ENCODE measurements at regions not wholly inside any gene's neighbourhood (a gene's known extent, or its start where the extent isn't known, plus 50 kb on each side); places are given as distances from the start of the nearest gene placed in this dataset.
"Not testable (repeated sequence)": the region's sequence is repeated elsewhere in the genome, so short reads cannot be mapped to it uniquely, and the experiment has no call there.

DNA sequence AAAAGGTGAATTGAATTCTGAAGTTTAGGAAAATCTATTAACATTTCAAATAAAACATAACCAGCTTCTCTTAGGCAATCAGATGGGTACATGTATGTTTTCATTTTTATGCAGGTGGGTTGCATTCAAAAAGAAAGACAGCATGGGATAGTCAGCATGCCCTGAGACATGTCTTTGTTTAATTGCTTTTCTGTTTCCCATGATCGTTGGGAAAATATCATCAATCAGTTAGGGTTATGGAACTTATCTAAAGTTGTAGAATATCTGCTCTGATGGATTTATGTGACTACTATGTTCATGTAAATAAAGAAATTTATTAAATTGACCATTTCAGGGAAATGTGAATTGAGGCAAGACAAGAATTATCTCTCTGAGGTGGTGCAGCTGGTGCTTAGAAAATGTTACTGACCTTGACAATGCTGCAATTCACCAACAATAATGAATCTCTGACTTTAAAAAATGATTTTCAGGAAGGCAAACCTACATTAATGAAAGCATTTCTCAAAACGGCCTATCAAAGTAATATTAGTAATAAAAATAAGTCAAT, 112.7 kb downstream of the RFPL4B start:
- no peak for DNase-seq (ENCODE audit: low spot score)

DNA sequence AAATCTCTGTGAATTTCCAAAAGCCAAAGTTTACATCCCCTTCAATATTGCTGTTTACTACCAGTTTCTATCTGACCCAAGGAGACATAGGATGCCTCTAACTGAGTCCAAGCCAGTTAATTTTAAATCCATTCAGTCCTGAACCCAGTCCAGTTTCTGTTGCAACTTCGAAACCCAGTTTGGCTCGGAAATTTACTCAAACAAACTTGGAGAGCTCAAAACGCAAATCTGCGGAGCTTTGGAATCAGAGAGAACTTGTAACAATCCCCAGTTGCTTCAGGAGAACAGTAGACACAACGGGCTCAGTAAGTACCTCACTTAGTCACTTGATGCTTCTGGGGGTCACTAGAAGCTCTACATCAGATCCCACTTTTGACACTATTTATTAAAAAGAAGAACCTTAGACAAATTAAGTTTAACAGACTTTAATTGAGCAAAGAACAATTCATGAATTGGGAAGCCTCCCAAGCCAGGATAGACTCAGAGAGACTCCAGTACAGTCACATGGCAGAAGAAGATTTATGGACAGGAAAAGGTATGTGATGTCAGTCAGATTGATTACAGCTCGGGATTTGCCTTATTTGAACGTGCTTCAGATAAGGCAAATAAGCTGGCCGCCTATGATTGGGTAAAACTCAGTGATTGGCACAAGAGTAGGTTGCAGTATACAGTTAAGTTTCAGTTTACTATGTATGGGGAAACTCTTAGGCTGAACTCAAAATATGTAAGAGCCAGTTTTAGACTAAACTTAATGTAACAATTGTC, 118.0 kb downstream of the RFPL4B start:
- DNase-seq (ENCODE audit: low spot score): no peak

DNA sequence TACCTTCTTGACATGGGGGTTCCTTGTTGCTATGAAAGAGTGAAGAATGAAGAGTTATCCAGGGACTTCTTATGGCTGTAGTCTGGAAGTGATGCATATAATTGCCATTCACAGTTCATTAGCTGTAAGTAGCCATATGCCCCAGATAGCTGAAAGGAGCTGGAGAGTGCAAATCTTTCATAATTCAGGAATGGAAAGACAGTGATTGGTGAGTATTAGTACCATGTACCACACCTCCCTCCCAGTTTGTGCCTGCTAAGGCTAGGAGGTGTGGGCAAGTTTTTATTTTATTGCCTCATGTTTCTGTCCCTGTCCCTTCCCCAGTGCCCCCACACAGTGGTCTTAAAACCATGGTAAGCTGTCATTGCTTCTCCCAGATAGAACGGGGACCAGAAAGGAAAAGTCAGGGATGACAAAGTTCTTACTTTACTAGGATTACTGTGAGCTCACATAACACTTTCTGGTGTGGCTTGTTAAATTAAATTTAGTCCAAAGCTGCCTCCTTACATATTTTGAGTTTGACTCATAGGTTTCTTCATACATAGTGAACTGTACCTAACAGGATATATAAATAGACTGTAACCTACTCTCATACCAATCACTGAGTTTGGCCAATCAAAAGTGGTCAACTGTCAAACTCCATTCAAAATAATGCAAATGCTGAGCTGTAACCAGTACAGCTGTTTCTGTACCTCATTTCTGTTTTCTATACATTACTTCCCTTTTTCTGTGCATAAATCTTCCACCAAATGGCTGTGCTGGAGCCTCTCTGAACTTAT, 119.4 kb downstream of the RFPL4B start:
- no peak for DNase-seq (ENCODE audit: low spot score)

DNA sequence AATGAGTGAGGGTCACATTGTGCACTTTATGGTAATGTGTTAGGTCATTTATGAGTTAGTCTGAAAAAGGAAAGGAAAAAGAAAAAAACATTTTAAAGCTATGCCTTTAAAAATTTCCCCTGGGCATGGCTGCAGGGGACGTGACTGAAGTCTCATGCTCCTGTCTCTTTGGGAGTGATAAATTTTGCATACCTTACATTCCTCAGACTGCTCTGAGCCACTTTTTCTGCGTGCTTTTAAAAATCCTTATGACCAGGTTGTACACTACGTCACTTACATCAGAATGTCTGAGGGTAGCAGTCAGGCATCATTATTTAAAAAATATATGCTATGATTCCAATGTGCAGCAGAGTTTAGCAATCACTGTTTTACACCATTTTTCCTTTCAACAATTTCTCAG, 121.2 kb downstream of the RFPL4B start:
- no peak for DNase-seq (ENCODE audit: low spot score)

DNA sequence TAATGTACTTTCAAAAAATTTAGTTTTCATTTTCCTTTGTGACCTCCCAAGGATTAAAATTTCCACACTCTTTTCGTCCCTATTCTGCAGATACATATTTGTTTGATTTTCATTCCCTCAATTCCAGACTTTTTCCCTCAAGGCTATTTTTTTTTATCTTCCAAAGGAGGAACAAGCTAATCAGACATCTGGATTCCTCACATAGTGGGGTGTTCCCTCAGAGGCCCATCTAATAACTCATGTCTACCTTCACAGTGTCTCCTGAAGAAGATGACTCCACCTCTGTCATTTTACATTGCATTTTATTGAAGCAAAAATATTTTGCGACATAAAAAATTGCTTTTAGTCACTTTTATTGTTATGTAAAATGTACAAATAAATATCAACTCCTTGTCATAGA, 122.2 kb downstream of the RFPL4B start:
- DNase-seq (ENCODE audit: low spot score): no peak

DNA sequence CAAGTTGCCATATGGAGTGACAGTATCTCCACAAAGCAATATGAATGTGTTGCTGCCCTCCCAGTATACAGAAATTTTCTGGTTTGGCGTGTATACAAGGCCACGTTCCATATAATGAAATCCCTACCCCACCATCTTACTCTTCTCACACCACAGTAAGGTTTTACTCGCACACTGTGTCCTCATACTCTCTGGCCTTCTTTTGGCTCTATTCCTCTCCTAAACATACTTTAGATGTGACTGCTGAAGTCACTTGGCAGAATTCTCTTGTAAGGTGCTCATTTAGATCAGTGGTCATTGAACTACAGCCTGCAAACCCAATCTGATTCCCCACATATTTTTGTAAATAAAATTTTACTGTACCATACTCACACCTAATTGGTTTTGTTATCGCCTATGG, 123.2 kb downstream of the RFPL4B start:
- no peak for DNase-seq (ENCODE audit: low spot score)

DNA sequence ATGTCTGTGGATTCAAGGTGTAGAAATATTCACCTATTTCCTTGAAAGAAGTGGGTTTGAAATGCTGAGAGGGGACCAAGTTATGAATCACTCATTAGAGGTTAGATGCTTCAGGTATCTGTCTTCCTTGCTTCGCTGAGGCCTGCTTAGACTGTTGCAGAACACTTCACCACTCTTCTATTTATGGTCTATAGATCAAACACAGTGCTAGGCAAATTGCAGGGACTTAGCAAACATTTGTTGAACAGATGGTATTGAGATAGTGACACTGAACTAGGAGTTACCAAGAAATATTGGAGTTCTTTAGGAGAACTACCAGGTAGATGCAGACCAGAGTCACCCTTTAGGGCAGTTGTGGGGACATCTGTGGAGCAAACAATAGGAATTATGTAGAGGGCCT, 123.8 kb downstream of the RFPL4B start:
- no peak for DNase-seq (ENCODE audit: low spot score)

DNA sequence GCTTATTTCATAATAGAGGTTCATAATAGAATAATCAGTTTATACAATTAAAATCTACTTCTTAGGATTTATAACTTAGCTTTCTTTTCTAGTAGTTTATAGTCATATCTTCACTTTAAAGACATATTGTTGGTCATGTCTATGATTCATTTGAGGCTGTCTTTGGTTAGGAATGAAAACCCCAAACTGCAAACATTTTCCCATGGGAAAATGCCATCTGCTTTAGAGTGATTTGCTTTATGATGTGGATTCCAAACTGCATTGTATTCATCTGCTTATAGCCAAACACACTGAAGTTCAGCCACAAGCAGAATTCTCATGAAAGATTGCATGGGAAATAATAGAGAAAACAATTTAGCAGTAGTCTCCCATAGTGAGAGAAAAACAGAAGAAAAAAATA, 128.0 kb downstream of the RFPL4B start:
- DNase-seq (ENCODE audit: low spot score): no peak

DNA sequence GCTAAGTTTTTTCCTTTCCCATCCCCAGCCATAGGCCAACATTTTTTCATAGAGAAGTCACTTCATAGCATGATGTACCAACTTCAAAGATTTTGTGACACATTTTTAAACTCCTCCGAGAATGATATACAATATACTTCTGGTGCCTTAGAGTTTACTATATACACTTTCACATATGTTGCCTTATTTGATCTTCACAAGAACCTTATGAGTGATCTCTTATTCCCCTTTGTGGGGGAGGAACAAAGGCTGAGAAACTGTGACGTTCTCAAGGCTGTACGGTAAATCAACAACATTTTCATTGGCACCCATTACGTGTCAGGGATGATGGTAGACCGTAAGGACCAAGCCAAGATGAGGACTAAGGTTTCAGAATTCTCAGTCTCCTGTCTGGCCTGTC, 130.0 kb downstream of the RFPL4B start:
- no peak for DNase-seq (ENCODE audit: low spot score)

DNA sequence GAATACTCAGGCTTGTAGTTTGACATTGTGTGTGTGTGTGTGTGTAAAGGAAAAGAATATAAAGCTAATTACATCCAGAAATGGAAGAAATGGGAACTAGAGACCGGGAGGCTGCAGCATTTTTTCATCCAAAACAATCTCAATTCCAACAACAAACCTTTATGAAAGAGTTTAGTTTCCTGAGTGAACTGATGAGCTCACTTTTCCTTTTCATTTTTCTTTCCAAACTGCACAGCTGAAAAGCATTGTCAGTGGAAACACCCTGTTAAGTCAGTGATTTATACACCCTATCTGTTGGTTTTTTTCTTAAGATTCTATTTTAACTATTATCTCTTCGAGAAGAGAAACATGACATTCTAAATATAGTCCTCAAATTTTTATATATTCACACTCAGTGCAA, 130.9 kb downstream of the RFPL4B start:
- no peak for DNase-seq (ENCODE audit: low spot score)

DNA sequence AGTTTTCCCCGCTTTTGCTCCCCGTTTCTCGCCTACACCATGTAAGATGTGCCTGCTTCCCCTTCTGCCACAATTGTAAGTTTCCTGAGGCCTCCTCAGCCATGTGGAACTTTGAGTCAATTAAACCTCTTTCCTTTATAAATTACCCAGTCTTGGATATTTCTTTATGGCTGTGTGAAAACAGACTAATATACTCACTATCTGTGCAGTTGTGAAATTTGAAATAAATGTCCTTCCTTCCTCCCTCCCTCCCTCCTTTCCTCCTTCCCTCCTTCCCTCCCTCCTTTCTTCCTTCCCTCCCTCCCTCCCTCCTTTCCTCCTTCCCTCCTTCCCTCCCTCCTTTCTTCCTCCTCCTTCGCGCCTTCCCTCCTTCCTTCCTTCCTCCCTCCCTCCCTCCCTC, 132.8 kb downstream of the RFPL4B start:
- not testable (repeated sequence) for DNase-seq (ENCODE audit: low spot score)

DNA sequence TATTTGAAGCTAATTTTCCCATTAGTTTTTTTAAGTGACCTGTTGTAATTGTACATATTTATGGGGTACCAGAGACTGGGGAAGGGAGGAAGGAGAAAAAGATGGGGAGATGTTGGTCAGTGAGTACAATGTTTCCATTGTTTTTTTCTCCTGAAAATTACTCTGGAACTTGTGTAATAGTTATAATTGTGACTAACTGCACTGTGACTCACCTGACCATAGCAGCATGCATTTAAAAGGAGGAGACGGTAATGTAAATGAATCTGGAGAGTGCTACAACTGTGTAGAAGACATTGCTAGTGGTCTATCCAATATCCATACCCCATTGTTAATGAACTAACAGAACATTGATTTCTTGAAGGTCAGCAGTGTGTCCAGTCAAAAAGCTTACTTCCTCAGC, 133.4 kb downstream of the RFPL4B start:
- no peak for DNase-seq (ENCODE audit: low spot score)

DNA sequence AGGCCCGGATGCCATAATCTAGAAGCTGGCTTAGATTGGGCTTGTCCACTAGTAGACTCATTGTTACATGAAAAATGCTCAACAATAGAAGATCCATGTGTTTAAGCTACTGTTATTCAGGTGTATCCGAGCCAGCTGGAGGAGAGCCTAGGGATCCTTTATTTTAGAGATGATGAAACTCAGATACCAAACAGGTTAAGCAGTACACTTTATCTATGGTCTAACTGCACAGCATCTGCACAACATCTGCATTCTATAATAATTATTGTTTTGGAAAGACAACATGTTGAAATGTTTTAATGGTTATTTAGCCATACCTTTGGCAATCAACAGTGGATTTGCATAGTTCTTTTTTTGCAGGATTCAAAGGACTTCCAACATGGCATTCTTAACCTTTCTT, 134.1 kb downstream of the RFPL4B start:
- no peak for DNase-seq (ENCODE audit: low spot score)

DNA sequence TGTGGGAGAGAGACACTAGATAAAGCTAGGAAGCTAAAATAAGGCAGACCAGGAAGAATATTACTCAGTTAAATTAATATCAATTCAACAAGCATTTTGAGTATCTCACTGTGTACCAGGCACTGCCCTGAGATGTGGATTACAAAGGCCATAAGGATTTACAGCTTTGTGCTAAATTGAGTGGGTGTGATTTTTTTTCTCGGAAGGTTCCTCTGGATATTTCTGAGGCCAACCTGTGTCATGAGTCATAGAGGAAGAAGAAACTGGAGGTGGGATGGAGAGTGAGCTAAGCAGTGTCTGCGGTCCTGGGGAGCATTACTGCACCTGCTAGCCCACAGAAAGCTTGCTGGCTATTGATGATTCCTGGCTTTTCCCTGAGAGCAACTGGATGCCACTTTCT, 135.2 kb downstream of the RFPL4B start:
- no peak for DNase-seq (ENCODE audit: low spot score)

DNA sequence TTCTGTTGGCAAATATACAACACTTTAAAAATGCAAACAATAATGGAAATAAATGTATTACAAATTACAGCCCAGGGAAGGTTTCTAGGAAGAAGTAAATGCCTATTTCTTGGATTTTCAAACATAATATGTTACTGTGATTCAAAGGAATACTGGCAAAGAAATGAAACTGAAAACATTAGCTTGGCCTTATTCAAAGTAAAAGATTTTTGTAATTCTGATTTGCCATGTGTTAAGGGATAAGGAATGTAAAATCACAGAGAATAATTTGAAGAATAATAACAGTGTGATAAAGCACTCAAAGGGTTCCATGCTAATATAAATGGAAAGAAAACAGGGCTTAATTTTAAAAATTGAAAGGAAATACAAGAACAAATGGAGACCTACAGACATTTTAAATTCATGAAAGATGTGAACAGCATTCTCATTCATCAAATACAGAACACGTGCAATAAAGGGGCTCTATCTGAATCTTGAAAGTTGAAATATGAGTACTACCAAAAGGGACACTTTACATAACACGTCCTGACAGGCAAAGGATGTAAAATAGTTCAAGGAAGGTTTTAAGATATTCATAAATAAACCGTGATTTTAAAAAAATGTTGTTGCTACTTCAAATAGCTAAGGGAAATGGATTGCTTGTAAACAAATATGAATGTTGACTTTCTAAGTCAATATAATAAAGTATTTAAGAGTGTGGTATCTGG, 138.1 kb downstream of the RFPL4B start:
- no peak for DNase-seq (ENCODE audit: low spot score)

DNA sequence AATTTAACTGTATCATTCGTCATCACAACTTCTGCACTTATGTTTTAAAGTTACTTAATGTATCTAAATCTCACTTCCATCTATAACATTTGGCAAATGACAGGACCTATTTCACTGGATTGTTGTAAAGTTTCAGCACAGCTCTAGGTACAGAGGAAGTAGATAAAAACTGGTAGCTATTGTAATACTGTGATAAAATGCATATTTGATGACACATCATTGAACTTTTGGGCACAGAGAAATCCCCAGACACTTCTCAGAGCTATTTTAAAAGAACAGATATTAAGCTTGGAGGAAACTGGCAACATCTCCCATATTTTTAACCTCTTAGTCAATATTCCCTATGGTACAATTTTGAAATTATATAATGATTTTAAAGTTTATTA, 138.7 kb downstream of the RFPL4B start:
- no peak for DNase-seq (ENCODE audit: low spot score)

DNA sequence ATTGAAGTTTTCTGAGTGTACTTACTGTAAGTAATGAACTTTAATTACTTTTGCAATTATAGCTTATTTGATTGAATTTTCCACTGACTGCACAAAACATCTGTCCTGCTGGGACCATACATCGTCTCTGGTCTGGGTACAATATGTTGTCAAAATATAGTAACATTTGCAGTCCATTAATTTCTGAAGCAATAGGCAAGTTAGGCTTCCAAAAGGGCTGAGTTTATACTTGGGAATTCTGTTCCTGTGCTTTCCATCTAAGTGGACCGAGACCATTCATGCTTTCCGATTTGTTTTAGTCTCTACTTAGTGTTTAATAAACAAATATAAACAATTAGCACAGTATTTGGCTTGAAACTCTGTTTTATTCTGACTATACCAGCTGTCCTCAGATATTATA, 139.3 kb downstream of the RFPL4B start:
- no peak for DNase-seq (ENCODE audit: low spot score)

DNA sequence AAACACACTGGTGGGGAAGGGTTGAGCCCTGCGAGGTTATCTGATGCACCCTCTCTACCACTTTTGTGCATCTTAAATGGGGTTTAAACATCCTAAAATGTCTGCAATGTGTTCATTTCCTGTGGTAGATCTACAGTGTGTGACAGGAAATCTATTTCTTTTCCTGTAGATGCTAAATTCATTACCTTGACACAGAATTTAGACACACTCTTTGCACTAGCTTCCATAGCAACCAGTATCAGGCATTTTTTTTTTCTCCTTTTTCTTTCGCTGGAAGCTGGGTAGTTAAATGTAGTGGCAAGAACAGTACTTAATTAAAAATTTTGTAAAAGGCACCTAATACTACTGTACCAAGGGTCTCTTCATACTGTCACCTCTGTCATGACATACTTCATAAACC, 141.1 kb downstream of the RFPL4B start:
- no peak for DNase-seq (ENCODE audit: low spot score)

DNA sequence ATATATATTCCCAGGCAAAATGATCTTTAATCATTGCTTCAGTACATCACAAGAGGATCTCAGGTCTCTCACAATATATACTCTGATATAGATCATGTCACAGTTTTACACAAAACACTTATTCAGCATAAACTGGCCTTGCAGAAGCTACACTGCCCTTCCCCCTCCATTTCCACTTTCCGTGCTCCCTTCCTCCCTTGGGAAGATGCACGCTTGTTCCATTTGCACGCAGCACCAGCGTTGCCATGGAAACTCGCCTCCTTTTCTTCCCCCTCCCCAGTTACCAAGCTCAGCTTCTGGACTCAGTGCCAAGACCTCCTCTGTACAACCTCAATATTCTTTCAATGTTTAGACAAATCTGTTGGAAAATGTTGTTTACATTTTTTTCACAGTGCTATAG, 154.6 kb downstream of the RFPL4B start:
- no peak for DNase-seq (ENCODE audit: low spot score)

DNA sequence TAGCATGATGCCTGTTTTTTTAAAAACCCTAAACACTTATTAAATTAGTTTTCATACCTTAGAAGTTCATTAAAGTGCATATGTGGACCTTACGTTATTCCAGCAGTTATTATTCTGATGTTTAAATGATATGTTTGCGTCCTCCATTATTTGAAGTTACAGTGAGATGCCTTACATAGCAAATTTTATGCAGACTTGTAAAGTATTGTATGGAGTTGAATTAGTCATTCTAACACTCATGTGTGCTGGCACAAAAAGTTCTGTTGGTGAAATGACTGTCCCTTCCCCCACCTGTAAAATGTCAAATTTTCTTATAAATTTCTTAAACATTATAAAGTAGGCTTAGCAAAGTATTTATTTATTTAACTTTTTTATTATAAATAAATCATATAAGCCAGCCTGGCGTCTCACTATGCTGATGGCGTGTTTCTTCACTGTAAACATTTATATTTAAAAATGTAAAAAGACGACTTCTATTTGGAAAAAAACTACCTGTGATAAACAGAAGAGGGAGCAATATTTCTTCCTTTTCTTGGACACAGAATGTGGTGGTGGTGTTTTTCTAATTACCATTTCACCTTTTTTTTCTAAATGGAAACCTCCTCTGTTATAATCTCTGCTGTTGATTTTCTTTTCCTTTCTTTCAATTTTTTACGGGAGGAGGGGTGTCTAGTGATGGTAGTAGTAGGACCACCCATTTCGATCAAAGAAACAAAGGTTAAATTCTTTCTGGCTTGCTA, 155.4 kb downstream of the RFPL4B start:
- DNase-seq (ENCODE audit: low spot score): no peak

DNA sequence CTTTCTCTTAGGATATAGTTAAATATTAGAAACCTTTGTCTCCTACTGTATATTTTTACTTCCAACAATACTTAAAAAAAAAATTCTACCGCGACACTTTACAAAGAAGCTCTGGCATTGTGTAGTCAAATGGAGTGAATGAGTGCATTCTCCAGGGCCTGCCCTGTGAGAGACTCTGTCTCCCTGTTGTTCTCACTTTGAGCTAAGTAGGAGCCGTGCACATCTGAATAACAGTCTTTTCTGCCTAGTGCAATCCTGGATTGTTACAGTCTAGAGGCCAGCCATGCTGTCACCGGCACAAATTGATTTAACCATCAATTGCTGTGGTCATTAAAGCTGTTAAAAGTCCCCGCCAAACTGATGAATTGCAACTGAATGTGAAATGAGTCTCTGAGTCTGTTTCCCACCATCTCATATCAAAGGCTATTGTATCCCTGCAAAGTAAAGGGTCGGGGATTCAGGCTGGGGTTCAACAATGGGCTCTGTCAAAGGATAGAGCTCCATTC, 156.0 kb downstream of the RFPL4B start:
- no peak for DNase-seq (ENCODE audit: low spot score)

DNA sequence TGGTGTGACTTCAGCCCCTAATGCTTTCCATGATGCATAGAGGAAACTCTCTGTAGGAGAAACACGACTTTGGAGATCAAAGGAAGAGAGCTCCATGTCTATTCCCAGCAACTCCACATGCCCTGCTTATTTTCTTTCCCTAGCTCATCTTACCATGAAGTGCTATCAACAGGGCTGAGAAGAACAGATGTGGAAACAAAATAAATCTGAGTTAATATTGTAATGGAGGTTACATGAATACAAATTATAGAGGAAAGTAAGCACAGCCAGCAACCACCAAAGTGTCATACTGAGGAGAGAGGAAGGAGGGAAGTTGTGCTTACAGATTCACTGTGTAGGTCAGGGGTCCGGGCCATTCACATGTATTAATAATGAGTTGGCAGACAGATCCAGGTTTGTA, 157.5 kb downstream of the RFPL4B start:
- no peak for DNase-seq (ENCODE audit: low spot score)
